Right ventricle myocardium inferior (tissue), 1 donor: ENCODE measurements at regions not wholly inside any gene's neighbourhood (a gene's known extent, or its start where the extent isn't known, plus 50 kb on each side); places are given as distances from the start of the nearest gene placed in this dataset.

Experiments
- ATAC-seq: fragments of 200-7000 bp; cut with Tn5 transposase; one replicate; pipeline ENCODE4 v1.9.1; 2020; ENCODE audit warnings: mild to moderate bottlenecking, moderate library complexity
- DNase-seq: peaks from one replicate; pipeline ENCODE4 v3.0.0; 2021; ENCODE audit errors: missing footprints
- intact Hi-C: fragments of 100-400 bp; cut with DNase I; formaldehyde crosslinking; loops from one replicate; pipeline ENCODE4 v1.11.0; 2022
- donor health status: DM: no; HTN: yes; CAD: no; lungs with severe emphysema.

GRCh38 chr10:2984682-2985081, 82.7 kb upstream of the PFKP start:
- intact Hi-C loops: no loop called here
- ATAC-seq: no peak

GRCh38 chr10:2982146-2982545, 85.2 kb upstream of the PFKP start:
- intact Hi-C loops: no loop called here
- ATAC-seq: no peak
- DNase-seq: no peak

More at GRCh38 chr10:2984682-2985081, 82.7 kb upstream of the PFKP start:
- no peak for DNase-seq

GRCh38 chr10:2981361-2981801, 86.0 kb upstream of the PFKP start:
- DNase-seq (no peak), ATAC-seq (no peak)
- intact Hi-C loops: no loop called here

- no peak for ATAC-seq
- no peak for DNase-seq
- intact Hi-C loops: no loop called here
Observed at GRCh38 chr10:2980791-2981360, 86.5 kb upstream of the PFKP start.

GRCh38 chr10:2980116-2980515, 87.2 kb upstream of the PFKP start:
- intact Hi-C loops: no loop called here
- no peak for DNase-seq

GRCh38 chr10:2979306-2979705, 88.0 kb upstream of the PFKP start:
- no peak for ATAC-seq
- no peak for DNase-seq
- intact Hi-C loops: no loop called here

More at GRCh38 chr10:2980116-2980515, 87.2 kb upstream of the PFKP start:
- no peak for ATAC-seq

GRCh38 chr10:2978574-2979273, 88.6 kb upstream of the PFKP start:
- intact Hi-C loops: no loop called here
- ATAC-seq (no peak), DNase-seq (no peak)

GRCh38 chr10:2978111-2978510, 89.2 kb upstream of the PFKP start:
- ATAC-seq (no peak), DNase-seq (no peak)
- intact Hi-C loops: no loop called here

GRCh38 chr10:2974503-2975207, 92.7 kb upstream of the PFKP start:
- intact Hi-C loops: no loop called here
- ATAC-seq: no peak
- DNase-seq: no peak

GRCh38 chr10:2974083-2974482, 93.3 kb upstream of the PFKP start:
- DNase-seq (no peak), ATAC-seq (no peak)
- intact Hi-C loops: no loop called here

GRCh38 chr10:2972810-2973209, 94.5 kb upstream of the PFKP start:
- intact Hi-C loops: no loop called here
- no peak for DNase-seq
- no peak for ATAC-seq

GRCh38 chr10:2972216-2972615, 95.1 kb upstream of the PFKP start:
- DNase-seq (no peak), ATAC-seq (no peak)
- intact Hi-C loops: no loop called here

GRCh38 chr10:2970190-2970823, 97.0 kb upstream of the PFKP start:
- DNase-seq: no peak
- intact Hi-C loops: no loop called here
- ATAC-seq: no peak

GRCh38 chr10:2968401-2969058, 98.8 kb upstream of the PFKP start:
- DNase-seq: no peak
- intact Hi-C loops: no loop called here
- no peak for ATAC-seq

GRCh38 chr10:2966134-2966533, 101.2 kb upstream of the PFKP start:
- no peak for DNase-seq
- ATAC-seq: no peak
- intact Hi-C loops: no loop called here

GRCh38 chr10:2964632-2965296, 102.6 kb upstream of the PFKP start:
- DNase-seq: no peak
- intact Hi-C loops: no loop called here
- no peak for ATAC-seq

GRCh38 chr10:2963889-2964631, 103.3 kb upstream of the PFKP start:
- DNase-seq (no peak), ATAC-seq (no peak)
- intact Hi-C loops: no loop called here

- DNase-seq: no peak
- intact Hi-C loops: no loop called here
- ATAC-seq: no peak
Observed at GRCh38 chr10:2962194-2962593, 105.2 kb upstream of the PFKP start.
